Loucy (cell line): ENCODE measurements at regions not wholly inside any gene's neighbourhood (a gene's known extent, or its start where the extent isn't known, plus 50 kb on each side); places are given as distances from the start of the nearest gene placed in this dataset.

ENCODE experiments used
- H2AFZ ChIP-seq: fragments of 200-600 bp; sonication (generic); 2 replicates; pipeline ENCODE4 v1.6.0; 2016; ENCODE audit warnings: antibody characterized with exemption, mild to moderate bottlenecking, low read length, moderate library complexity
- H3F3A ChIP-seq: fragments of 200-600 bp; 2 replicates; pipeline ENCODE4 v1.6.0; 2016; ENCODE audit warnings: antibody characterized with exemption, low read depth, mild to moderate bottlenecking
- H3K27me3 ChIP-seq: fragments of 200-600 bp; sonication (generic); 2 replicates; pipeline ENCODE4 v1.6.1; 2014; ENCODE audit warnings: low read length, mild to moderate bottlenecking; ENCODE audit not compliant: insufficient read depth, poor library complexity, severe bottlenecking
- H3K36me3 ChIP-seq: fragments of 200-600 bp; sonication (generic); 2 replicates; pipeline ENCODE4 v1.6.1; 2016; ENCODE audit warnings: low read length; ENCODE audit not compliant: insufficient read depth
- H3K4me1 ChIP-seq: fragments of 200-600 bp; sonication (generic); 2 replicates; pipeline ENCODE4 v1.5.1; 2014; ENCODE audit warnings: low read length, mild to moderate bottlenecking; ENCODE audit not compliant: insufficient read depth, poor library complexity, severe bottlenecking
- H3K4me2 ChIP-seq: fragments of 200-600 bp; sonication (generic); 2 replicates; pipeline ENCODE4 v1.6.0; 2014; ENCODE audit warnings: antibody characterized with exemption, low read length, low read depth, mild to moderate bottlenecking; ENCODE audit not compliant: poor library complexity, severe bottlenecking
- H3K4me3 ChIP-seq: fragments of 200-600 bp; sonication (generic); 2 replicates; pipeline ENCODE4 v1.5.1; 2014; ENCODE audit warnings: low read length, mild to moderate bottlenecking, mixed read lengths; ENCODE audit not compliant: poor library complexity, severe bottlenecking
- H3K79me2 ChIP-seq: fragments of 200-600 bp; sonication (generic); 2 replicates; pipeline ENCODE4 v1.6.1; 2014; ENCODE audit warnings: low read length; ENCODE audit not compliant: insufficient read depth
- H3K9ac ChIP-seq: fragments of 200-600 bp; sonication (generic); 2 replicates; pipeline ENCODE4 v1.6.0; 2014; ENCODE audit warnings: mild to moderate bottlenecking, low read depth, low read length, moderate library complexity; ENCODE audit not compliant: poor library complexity, severe bottlenecking
- H3K9me2 ChIP-seq: fragments of 200-600 bp; sonication (generic); replicated peaks from 2 replicates; pipeline ENCODE4 v1.6.1; 2016; ENCODE audit warnings: low read depth, low read length, mixed read lengths
- H3K9me3 ChIP-seq: fragments of 200-600 bp; sonication (generic); 2 replicates; pipeline ENCODE4 v1.6.1; 2014; ENCODE audit warnings: mild to moderate bottlenecking, antibody characterized with exemption, low read length, low read depth; ENCODE audit not compliant: insufficient read depth
- H4K20me1 ChIP-seq: fragments of 200-600 bp; sonication (generic); 2 replicates; pipeline ENCODE4 v1.6.0; 2014; ENCODE audit warnings: antibody characterized with exemption, low read length, mild to moderate bottlenecking; ENCODE audit not compliant: insufficient read depth, poor library complexity, severe bottlenecking
- EZH2phosphoT487 ChIP-seq: fragments of 200-600 bp; IDR thresholded peaks from 2 replicates; pipeline ENCODE4 v1.6.1; 2018; ENCODE audit warnings: antibody characterized with exemption, mild to moderate bottlenecking, moderate library complexity, borderline replicate concordance
- TF ChIP-seq, protein P1 (sequence below): fragments of 200-600 bp; sonication (generic); conservative IDR thresholded peaks from 2 replicates; pipeline ENCODE4 v1.5.1; 2014; ENCODE audit warnings: mild to moderate bottlenecking, antibody characterized with exemption, low read length

DNA sequence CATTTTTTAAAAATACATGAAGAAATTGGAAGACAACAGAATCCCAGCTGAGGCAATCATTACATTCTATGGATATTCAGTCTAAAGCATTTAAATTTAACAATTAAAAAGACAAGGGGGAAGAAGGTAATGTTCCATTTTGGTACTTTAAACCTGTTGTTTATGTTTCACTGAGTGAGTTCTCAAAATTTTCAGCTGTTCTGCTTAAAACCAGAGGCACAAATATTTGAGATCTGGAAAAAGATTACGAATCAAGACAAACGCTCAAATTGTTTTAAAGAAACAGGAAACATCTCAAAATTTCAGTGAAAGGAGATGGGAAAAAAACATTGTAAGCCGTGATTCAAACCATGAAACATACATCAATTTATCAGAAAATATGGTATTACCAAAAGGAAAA is 656.2 kb upstream of the CHAC2 start:
- Histone ChIP-seq H3K4me2 (no peak overlapping the region), H3F3A (no peaks in the 10 kb centered on the region), H3K4me3 (no peak overlapping the region), H4K20me1 (no peaks in the 10 kb centered on the region), H3K36me3 (no peaks in the 10 kb centered on the region), H3K27me3 (no peaks in the 10 kb centered on the region), H3K9me2 (no peaks in the 10 kb centered on the region), H3K4me1 (no peaks in the 10 kb centered on the region), H3K79me2 (no peaks in the 10 kb centered on the region), H3K9me3 (no peaks in the 10 kb centered on the region), H3K9ac (no peak overlapping the region), H2AFZ (no peak overlapping the region)
- TF ChIP-seq, protein P1, sequence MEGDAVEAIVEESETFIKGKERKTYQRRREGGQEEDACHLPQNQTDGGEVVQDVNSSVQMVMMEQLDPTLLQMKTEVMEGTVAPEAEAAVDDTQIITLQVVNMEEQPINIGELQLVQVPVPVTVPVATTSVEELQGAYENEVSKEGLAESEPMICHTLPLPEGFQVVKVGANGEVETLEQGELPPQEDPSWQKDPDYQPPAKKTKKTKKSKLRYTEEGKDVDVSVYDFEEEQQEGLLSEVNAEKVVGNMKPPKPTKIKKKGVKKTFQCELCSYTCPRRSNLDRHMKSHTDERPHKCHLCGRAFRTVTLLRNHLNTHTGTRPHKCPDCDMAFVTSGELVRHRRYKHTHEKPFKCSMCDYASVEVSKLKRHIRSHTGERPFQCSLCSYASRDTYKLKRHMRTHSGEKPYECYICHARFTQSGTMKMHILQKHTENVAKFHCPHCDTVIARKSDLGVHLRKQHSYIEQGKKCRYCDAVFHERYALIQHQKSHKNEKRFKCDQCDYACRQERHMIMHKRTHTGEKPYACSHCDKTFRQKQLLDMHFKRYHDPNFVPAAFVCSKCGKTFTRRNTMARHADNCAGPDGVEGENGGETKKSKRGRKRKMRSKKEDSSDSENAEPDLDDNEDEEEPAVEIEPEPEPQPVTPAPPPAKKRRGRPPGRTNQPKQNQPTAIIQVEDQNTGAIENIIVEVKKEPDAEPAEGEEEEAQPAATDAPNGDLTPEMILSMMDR: no peak
- no peak for TF ChIP-seq EZH2phosphoT487

DNA sequence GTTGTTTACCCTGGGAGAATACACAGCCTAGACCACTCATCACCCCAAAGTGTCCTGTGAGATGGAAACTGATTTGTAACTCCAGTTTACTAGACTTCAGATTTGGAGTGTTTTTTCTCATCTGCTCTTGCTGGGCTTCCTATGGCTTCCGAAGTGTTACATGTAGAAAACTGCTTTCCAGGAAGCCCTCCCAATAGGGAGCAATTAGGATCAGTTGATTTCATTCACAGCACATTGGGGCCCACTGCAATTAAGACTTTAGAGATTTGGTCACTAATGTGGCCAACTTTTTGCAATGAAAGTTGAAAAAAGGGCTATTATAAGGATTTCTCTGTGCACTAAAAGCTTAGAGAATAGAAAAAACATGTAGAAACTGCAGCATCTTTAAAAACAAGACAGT is 656.6 kb upstream of the CHAC2 start:
- Histone ChIP-seq H3K9me3 (no peaks in the 10 kb centered on the region), H3K79me2 (no peaks in the 10 kb centered on the region), H3K4me2 (no peak overlapping the region), H3F3A (no peaks in the 10 kb centered on the region), H4K20me1 (no peaks in the 10 kb centered on the region), H3K9ac (no peak overlapping the region), H3K36me3 (no peaks in the 10 kb centered on the region), H3K4me1 (no peaks in the 10 kb centered on the region), H3K4me3 (no peak overlapping the region), H3K9me2 (no peaks in the 10 kb centered on the region), H2AFZ (no peak overlapping the region), H3K27me3 (no peaks in the 10 kb centered on the region)
- TF ChIP-seq, protein P1: no peak
- no peak for TF ChIP-seq EZH2phosphoT487

DNA sequence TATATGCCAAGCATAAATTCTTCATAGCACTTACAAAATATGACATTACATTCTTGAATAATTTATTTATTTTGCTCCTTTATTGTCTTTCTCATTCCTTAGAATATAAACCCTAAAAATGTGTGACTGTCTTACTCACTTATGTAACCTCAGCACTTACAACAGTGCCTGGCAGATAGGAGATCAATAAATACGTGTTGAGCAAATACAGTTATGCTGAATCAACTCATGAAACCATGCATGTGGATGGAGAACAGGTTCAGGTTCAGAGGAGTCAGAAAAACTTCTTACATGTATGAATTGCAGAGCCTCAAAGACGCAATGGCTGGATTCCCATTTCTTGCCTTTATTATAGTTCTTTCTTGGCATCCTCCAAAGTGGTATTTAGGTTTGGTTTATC is 659.4 kb upstream of the CHAC2 start:
- Histone ChIP-seq H3K4me2 (no peak overlapping the region), H3K9me2 (no peaks in the 10 kb centered on the region), H3K79me2 (no peaks in the 10 kb centered on the region), H3K4me3 (no peak overlapping the region), H3K9me3 (no peaks in the 10 kb centered on the region), H3K36me3 (no peaks in the 10 kb centered on the region), H3K4me1 (no peaks in the 10 kb centered on the region), H4K20me1 (no peaks in the 10 kb centered on the region), H3K27me3 (no peaks in the 10 kb centered on the region), H3F3A (no peaks in the 10 kb centered on the region), H2AFZ (no peak overlapping the region), H3K9ac (no peak overlapping the region)
- TF ChIP-seq, protein P1: no peak
- TF ChIP-seq EZH2phosphoT487: no peak
